ENCODE measurements at regions not wholly inside any gene's neighbourhood (a gene's known extent, or its start where the extent isn't known, plus 50 kb on each side); places are given as distances from the start of the nearest gene placed in this dataset.

- Histone ChIP-seq H3K4me3 (no peak overlapping the region), H3K27ac (no peak overlapping the region), H3K27me3 (no peaks in the 10 kb centered on the region), H3K9me3 (ENCODE audit: low read depth) (no peaks in the 10 kb centered on the region), H3K4me1 (ENCODE audit: low read depth) (no peaks in the 10 kb centered on the region), H3K36me3 (no peaks in the 10 kb centered on the region)
- TF ChIP-seq, protein P1, sequence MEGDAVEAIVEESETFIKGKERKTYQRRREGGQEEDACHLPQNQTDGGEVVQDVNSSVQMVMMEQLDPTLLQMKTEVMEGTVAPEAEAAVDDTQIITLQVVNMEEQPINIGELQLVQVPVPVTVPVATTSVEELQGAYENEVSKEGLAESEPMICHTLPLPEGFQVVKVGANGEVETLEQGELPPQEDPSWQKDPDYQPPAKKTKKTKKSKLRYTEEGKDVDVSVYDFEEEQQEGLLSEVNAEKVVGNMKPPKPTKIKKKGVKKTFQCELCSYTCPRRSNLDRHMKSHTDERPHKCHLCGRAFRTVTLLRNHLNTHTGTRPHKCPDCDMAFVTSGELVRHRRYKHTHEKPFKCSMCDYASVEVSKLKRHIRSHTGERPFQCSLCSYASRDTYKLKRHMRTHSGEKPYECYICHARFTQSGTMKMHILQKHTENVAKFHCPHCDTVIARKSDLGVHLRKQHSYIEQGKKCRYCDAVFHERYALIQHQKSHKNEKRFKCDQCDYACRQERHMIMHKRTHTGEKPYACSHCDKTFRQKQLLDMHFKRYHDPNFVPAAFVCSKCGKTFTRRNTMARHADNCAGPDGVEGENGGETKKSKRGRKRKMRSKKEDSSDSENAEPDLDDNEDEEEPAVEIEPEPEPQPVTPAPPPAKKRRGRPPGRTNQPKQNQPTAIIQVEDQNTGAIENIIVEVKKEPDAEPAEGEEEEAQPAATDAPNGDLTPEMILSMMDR (IDR thresholded peaks at IDR 0.05; ENCODE audit: low read depth, low read length) = no peak
- DNase-seq (ENCODE audit: low read depth in 1 of 2, low spot score in 1 of 2) = no peak
Observed at GRCh38 chr13:99448546-99448945, 52.7 kb upstream of the TM9SF2 start.

- DNase-seq (ENCODE audit: low read depth in 1 of 2, low spot score in 1 of 2) = no peak
- H3K9me3 ChIP-seq (ENCODE audit: low read depth) = no peaks in the 10 kb centered on the region
- H3K27me3 ChIP-seq = no peaks in the 10 kb centered on the region
- no peak overlapping the region for H3K4me3 ChIP-seq
- H3K27ac ChIP-seq = no peak overlapping the region
- TF ChIP-seq, protein P1 (IDR thresholded peaks at IDR 0.05; ENCODE audit: low read depth, low read length) = no peak
- H3K36me3 ChIP-seq = no peaks in the 10 kb centered on the region
- no peaks in the 10 kb centered on the region for H3K4me1 ChIP-seq (ENCODE audit: low read depth)
Observed at GRCh38 chr13:99450416-99450815, 50.9 kb upstream of the TM9SF2 start.
